ENCODE measurements at regions not wholly inside any gene's neighbourhood (a gene's known extent, or its start where the extent isn't known, plus 50 kb on each side); places are given as distances from the start of the nearest gene placed in this dataset.

- TF ChIP-seq CTCF (IDR thresholded peaks at IDR 0.05) (no peak), EZH2 (IDR thresholded peaks at IDR 0.05) (no peak)
Measured at GRCh38 chr2:36071698-36072097, 283.9 kb upstream of the CRIM1 start.

All from neural progenitor cell (in vitro differentiated cells).